ENCODE measurements at regions not wholly inside any gene's neighbourhood (a gene's known extent, or its start where the extent isn't known, plus 50 kb on each side); places are given as distances from the start of the nearest gene placed in this dataset.

- no peak for TF ChIP-seq ZNF281 (CRISPR knock-in tag; IDR thresholded peaks at IDR 0.05)
- TF ChIP-seq OVOL2 (CRISPR knock-in tag; IDR thresholded peaks at IDR 0.05; ENCODE audit: borderline replicate concordance) = no peak
- no peak for TF ChIP-seq ZSCAN18 (CRISPR knock-in tag; IDR thresholded peaks at IDR 0.05)
Measured at GRCh38 chr17:36707904-36708303, 106.5 kb downstream of the MRM1 start (continued).

GRCh38 chr17:36714789-36715188 lies 113.4 kb downstream of the MRM1 start:
- DNase-seq (ENCODE audit: low spot score) (no peak), ATAC-seq (no peak)
- CTCF ChIA-PET = no interaction called here
- H3K4me3 Mint-ChIP-seq = no peak overlapping the region
- peaks cover 6% of the 10 kb centered on the region for H3K4me1 Mint-ChIP-seq
- TF ChIP-seq USF2 (CRISPR knock-in tag; IDR thresholded peaks at IDR 0.05) = peak; percentile 62; the same call in 1 of the 2 replicates
- peak; percentile 48; the same call in 1 of the 2 replicates for TF ChIP-seq USF1 (CRISPR knock-in tag; IDR thresholded peaks at IDR 0.05)
- no peak for TF ChIP-seq ZNF138 (CRISPR knock-in tag; conservative IDR thresholded peaks at IDR 0.05)
- POLR2A ChIA-PET = interaction anchor here (0.6 kb wide), 1 partner anchor 32 kb away, joined by 3 read pairs; no protein-coding TSS in a partner anchor
- H3K27ac Mint-ChIP-seq = no peak overlapping the region
- peaks cover 4% of the 10 kb centered on the region; the same call in 1 of the 2 replicates for H3K9me3 Mint-ChIP-seq
- H3K27me3 Mint-ChIP-seq (ENCODE audit: low read depth) = no peaks in the 10 kb centered on the region
- no peaks in the 10 kb centered on the region for H3K36me3 Mint-ChIP-seq

- no peaks in the 10 kb centered on the region for H3K27me3 Mint-ChIP-seq (ENCODE audit: low read depth)
- ChIA-PET POLR2A (no interaction called here), CTCF (interaction anchor here (1.5 to 2.3 kb wide), 2 partner anchors 9 to 114 kb away, joined by 3 to 9 read pairs; partner anchors contain the start of gene MRM1)
- ATAC-seq (no peak), DNase-seq (ENCODE audit: low spot score) (no peak)
- H3K36me3 Mint-ChIP-seq = no peaks in the 10 kb centered on the region
- H3K27ac Mint-ChIP-seq = no peak overlapping the region
- H3K4me3 Mint-ChIP-seq = no peak overlapping the region
- H3K9me3 Mint-ChIP-seq = peaks cover 4% of the 10 kb centered on the region; the same call in 1 of the 2 replicates
- peaks cover 6% of the 10 kb centered on the region for H3K4me1 Mint-ChIP-seq
- TF ChIP-seq ZNF512 (CRISPR knock-in tag; IDR thresholded peaks at IDR 0.05; ENCODE audit: borderline replicate concordance) (no peak), NFE2L1 (CRISPR knock-in tag; IDR thresholded peaks at IDR 0.05) (no peak), ZNF281 (CRISPR knock-in tag; IDR thresholded peaks at IDR 0.05) (no peak), ZNF423 (CRISPR knock-in tag; IDR thresholded peaks at IDR 0.05) (no peak), AFF4 (CRISPR knock-in tag; IDR thresholded peaks at IDR 0.05; ENCODE audit: borderline replicate concordance) (no peak), ZMAT4 (CRISPR knock-in tag; IDR thresholded peaks at IDR 0.05) (no peak), ZNF416 (CRISPR knock-in tag; IDR thresholded peaks at IDR 0.05) (no peak), AR (CRISPR knock-in tag; IDR thresholded peaks at IDR 0.05) (no peak)
Measured at GRCh38 chr17:36715951-36716350, 114.6 kb downstream of the MRM1 start.

All from WTC11 (cell line).